Loucy (cell line): ENCODE measurements at regions not wholly inside any gene's neighbourhood (a gene's known extent, or its start where the extent isn't known, plus 50 kb on each side); places are given as distances from the start of the nearest gene placed in this dataset.

ENCODE experiments used
- CTCF ChIP-seq: fragments of 200-600 bp; sonication (generic); conservative IDR thresholded peaks from 2 replicates; pipeline ENCODE4 v1.5.1; 2014; ENCODE audit warnings: mild to moderate bottlenecking, antibody characterized with exemption, low read length
- EZH2phosphoT487 ChIP-seq: fragments of 200-600 bp; IDR thresholded peaks from 2 replicates; pipeline ENCODE4 v1.6.1; 2018; ENCODE audit warnings: antibody characterized with exemption, mild to moderate bottlenecking, moderate library complexity, borderline replicate concordance

- TF ChIP-seq EZH2phosphoT487 (no peak), CTCF (no peak)
Observed at GRCh38 chr10:120195984-120196712, 260.9 kb upstream of the PLPP4 start.
